ENCODE measurements at regions not wholly inside any gene's neighbourhood (a gene's known extent, or its start where the extent isn't known, plus 50 kb on each side); places are given as distances from the start of the nearest gene placed in this dataset.

DNA sequence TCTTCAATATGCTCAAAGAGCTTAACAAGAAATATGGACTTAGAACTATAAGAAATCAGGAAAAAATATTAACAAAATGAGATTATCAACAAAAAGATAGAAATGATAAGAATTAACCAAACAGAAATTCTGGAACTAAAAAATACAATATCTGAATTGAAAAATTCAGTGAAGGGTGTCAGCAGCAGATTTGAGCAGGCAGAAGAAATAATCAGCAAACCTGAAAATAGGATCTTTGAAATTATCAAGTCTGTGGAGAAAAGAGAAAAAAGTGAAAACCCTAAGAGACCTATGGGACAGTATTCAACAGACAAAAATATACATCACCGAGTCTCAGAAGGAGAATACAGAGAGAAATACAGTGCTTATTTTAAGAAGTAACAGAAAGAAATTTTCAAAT lies 877.8 kb upstream of the AGA start:
- Histone ChIP-seq H3K36me3 (ENCODE audit: insufficient read depth, low read length) (no peaks in the 10 kb centered on the region), H3K4me1 (ENCODE audit: low read length) (no peaks in the 10 kb centered on the region), H3K9ac (ENCODE audit: low read length) (no peak overlapping the region), H3K9me2 (replicated peaks; ENCODE audit: insufficient read depth, low read length) (no peaks in the 10 kb centered on the region), H3K9me3 (ENCODE audit: low read length) (no peaks in the 10 kb centered on the region), H3K4me3 (ENCODE audit: low read length) (no peak overlapping the region), H3K79me2 (ENCODE audit: low read length) (no peaks in the 10 kb centered on the region), H3K27ac (ENCODE audit: low read length) (no peak overlapping the region), H3K4me2 (ENCODE audit: low read depth, low read length, poor library complexity, severe bottlenecking) (no peak overlapping the region), H2AFZ (ENCODE audit: low read length) (no peak overlapping the region), H3K27me3 (ENCODE audit: low read length) (no peaks in the 10 kb centered on the region), H4K20me1 (ENCODE audit: insufficient read depth, low read depth, low read length) (no peaks in the 10 kb centered on the region)
- no peak for DNase-seq

DNA sequence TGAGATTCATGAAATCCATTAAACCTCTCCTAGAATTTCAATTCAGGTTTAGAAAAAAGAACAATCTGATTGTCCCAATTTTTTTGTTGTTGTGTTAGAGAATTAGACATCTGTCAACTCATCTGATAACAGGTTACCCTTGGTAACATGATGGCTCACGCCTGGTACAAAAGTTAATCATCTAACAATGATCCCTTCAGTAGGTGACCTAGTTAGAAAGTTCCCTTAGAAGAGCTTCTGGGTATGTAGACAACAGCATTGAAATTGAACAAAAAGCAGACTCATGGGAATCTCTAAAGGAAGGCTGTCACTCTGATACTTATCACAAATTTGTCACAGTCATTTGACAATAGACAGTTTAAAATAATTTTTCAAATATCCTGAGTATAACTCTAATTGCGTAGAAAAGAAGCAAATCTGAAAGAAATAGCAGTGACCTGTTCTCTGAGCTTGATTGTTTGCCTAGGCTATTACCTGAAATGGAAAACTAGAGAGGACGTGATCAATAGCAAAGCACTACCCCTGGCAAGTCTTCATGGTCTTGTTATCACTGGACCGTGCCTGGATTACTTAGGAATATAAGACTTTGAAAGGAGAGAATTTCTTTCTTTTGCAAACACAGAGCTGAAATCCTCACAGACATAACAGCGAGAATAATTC lies 880.4 kb upstream of the AGA start:
- no peaks in the 10 kb centered on the region for H3K36me3 ChIP-seq (ENCODE audit: insufficient read depth, low read length)
- H3K4me3 ChIP-seq (ENCODE audit: low read length) = no peak overlapping the region
- H3K79me2 ChIP-seq (ENCODE audit: low read length) = no peaks in the 10 kb centered on the region
- H4K20me1 ChIP-seq (ENCODE audit: insufficient read depth, low read depth, low read length) = no peaks in the 10 kb centered on the region
- H3K9me2 ChIP-seq (replicated peaks; ENCODE audit: insufficient read depth, low read length) = no peaks in the 10 kb centered on the region
- H3K9me3 ChIP-seq (ENCODE audit: low read length) = no peaks in the 10 kb centered on the region
- H3K4me1 ChIP-seq (ENCODE audit: low read length) = no peaks in the 10 kb centered on the region
- no peak overlapping the region for H2AFZ ChIP-seq (ENCODE audit: low read length)
- no peak overlapping the region for H3K27ac ChIP-seq (ENCODE audit: low read length)
- DNase-seq = no peak
- H3K9ac ChIP-seq (ENCODE audit: low read length) = no peak overlapping the region
- no peaks in the 10 kb centered on the region for H3K27me3 ChIP-seq (ENCODE audit: low read length)
- no peak overlapping the region for H3K4me2 ChIP-seq (ENCODE audit: low read depth, low read length, poor library complexity, severe bottlenecking)

- no peak for DNase-seq
- H3K27me3 ChIP-seq (ENCODE audit: low read length) = no peaks in the 10 kb centered on the region
- no peak overlapping the region for H2AFZ ChIP-seq (ENCODE audit: low read length)
- no peak overlapping the region for H3K4me3 ChIP-seq (ENCODE audit: low read length)
- H3K9me2 ChIP-seq (replicated peaks; ENCODE audit: insufficient read depth, low read length) = no peaks in the 10 kb centered on the region
- no peaks in the 10 kb centered on the region for H3K4me1 ChIP-seq (ENCODE audit: low read length)
- H3K36me3 ChIP-seq (ENCODE audit: insufficient read depth, low read length) = no peaks in the 10 kb centered on the region
- no peaks in the 10 kb centered on the region for H3K9me3 ChIP-seq (ENCODE audit: low read length)
- no peak overlapping the region for H3K9ac ChIP-seq (ENCODE audit: low read length)
- no peak overlapping the region for H3K27ac ChIP-seq (ENCODE audit: low read length)
- H4K20me1 ChIP-seq (ENCODE audit: insufficient read depth, low read depth, low read length) = no peaks in the 10 kb centered on the region
- H3K4me2 ChIP-seq (ENCODE audit: low read depth, low read length, poor library complexity, severe bottlenecking) = no peak overlapping the region
- H3K79me2 ChIP-seq (ENCODE audit: low read length) = no peaks in the 10 kb centered on the region
Observed at GRCh38 chr4:178329226-178329872, 887.1 kb upstream of the AGA start.

- no peak overlapping the region for H3K4me2 ChIP-seq (ENCODE audit: low read depth, low read length, poor library complexity, severe bottlenecking)
- H3K9ac ChIP-seq (ENCODE audit: low read length) = no peak overlapping the region
- H3K4me1 ChIP-seq (ENCODE audit: low read length) = no peaks in the 10 kb centered on the region
- no peak overlapping the region for H2AFZ ChIP-seq (ENCODE audit: low read length)
- H3K27me3 ChIP-seq (ENCODE audit: low read length) = no peaks in the 10 kb centered on the region
- no peaks in the 10 kb centered on the region for H3K79me2 ChIP-seq (ENCODE audit: low read length)
- no peaks in the 10 kb centered on the region for H4K20me1 ChIP-seq (ENCODE audit: insufficient read depth, low read depth, low read length)
- H3K9me2 ChIP-seq (replicated peaks; ENCODE audit: insufficient read depth, low read length) = no peaks in the 10 kb centered on the region
- no peak overlapping the region for H3K27ac ChIP-seq (ENCODE audit: low read length)
- no peaks in the 10 kb centered on the region for H3K9me3 ChIP-seq (ENCODE audit: low read length)
- no peaks in the 10 kb centered on the region for H3K36me3 ChIP-seq (ENCODE audit: insufficient read depth, low read length)
- H3K4me3 ChIP-seq (ENCODE audit: low read length) = no peak overlapping the region
- DNase-seq = no peak
Observed at GRCh38 chr4:178333355-178333754, 891.1 kb upstream of the AGA start.

- Histone ChIP-seq H3K9me3 (ENCODE audit: low read length) (no peaks in the 10 kb centered on the region), H2AFZ (ENCODE audit: low read length) (no peak overlapping the region), H4K20me1 (ENCODE audit: insufficient read depth, low read depth, low read length) (no peaks in the 10 kb centered on the region), H3K79me2 (ENCODE audit: low read length) (no peaks in the 10 kb centered on the region), H3K9ac (ENCODE audit: low read length) (no peak overlapping the region), H3K4me2 (ENCODE audit: low read depth, low read length, poor library complexity, severe bottlenecking) (no peak overlapping the region), H3K9me2 (replicated peaks; ENCODE audit: insufficient read depth, low read length) (no peaks in the 10 kb centered on the region), H3K4me1 (ENCODE audit: low read length) (no peaks in the 10 kb centered on the region), H3K27me3 (ENCODE audit: low read length) (no peaks in the 10 kb centered on the region), H3K27ac (ENCODE audit: low read length) (no peak overlapping the region), H3K36me3 (ENCODE audit: insufficient read depth, low read length) (no peaks in the 10 kb centered on the region), H3K4me3 (ENCODE audit: low read length) (no peak overlapping the region)
- DNase-seq = no peak
Observed at GRCh38 chr4:178339769-178340168, 897.5 kb upstream of the AGA start.

GRCh38 chr4:178340468-178340867 lies 898.2 kb upstream of the AGA start:
- Histone ChIP-seq H3K9ac (ENCODE audit: low read length) (no peak overlapping the region), H3K4me1 (ENCODE audit: low read length) (no peaks in the 10 kb centered on the region), H3K27me3 (ENCODE audit: low read length) (no peaks in the 10 kb centered on the region), H3K4me2 (ENCODE audit: low read depth, low read length, poor library complexity, severe bottlenecking) (no peak overlapping the region), H2AFZ (ENCODE audit: low read length) (no peak overlapping the region), H3K9me3 (ENCODE audit: low read length) (no peaks in the 10 kb centered on the region), H3K27ac (ENCODE audit: low read length) (no peak overlapping the region), H3K79me2 (ENCODE audit: low read length) (no peaks in the 10 kb centered on the region), H3K9me2 (replicated peaks; ENCODE audit: insufficient read depth, low read length) (no peaks in the 10 kb centered on the region), H3K36me3 (ENCODE audit: insufficient read depth, low read length) (no peaks in the 10 kb centered on the region), H3K4me3 (ENCODE audit: low read length) (no peak overlapping the region), H4K20me1 (ENCODE audit: insufficient read depth, low read depth, low read length) (no peaks in the 10 kb centered on the region)
- DNase-seq = no peak

DNA sequence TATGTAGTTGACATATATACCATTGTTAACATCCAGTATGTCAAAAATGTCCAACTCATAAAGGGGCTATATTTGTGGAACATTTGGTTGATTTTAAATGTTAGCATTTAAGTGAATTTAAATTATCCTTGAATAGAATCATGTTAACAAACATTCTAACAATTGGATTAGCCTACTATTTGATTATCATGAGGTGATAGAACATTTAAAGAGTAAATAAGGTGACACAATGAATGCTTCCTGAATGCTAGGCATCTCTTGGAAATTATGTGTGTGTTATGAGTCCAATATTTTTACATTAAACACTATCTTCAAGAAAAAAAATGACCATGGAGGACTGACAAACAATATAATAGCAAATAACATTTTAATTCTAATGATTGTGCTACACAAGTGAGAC lies 901.9 kb upstream of the AGA start:
- H3K4me2 ChIP-seq (ENCODE audit: low read depth, low read length, poor library complexity, severe bottlenecking) = no peak overlapping the region

GRCh38 chr4:178347111-178347510 lies 904.9 kb upstream of the AGA start:
- H3K9me2 ChIP-seq (replicated peaks; ENCODE audit: insufficient read depth, low read length) = no peaks in the 10 kb centered on the region
- no peaks in the 10 kb centered on the region for H3K9me3 ChIP-seq (ENCODE audit: low read length)
- H3K79me2 ChIP-seq (ENCODE audit: low read length) = no peaks in the 10 kb centered on the region
- H3K4me3 ChIP-seq (ENCODE audit: low read length) = no peak overlapping the region
- no peak overlapping the region for H3K27ac ChIP-seq (ENCODE audit: low read length)
- H3K9ac ChIP-seq (ENCODE audit: low read length) = no peak overlapping the region
- DNase-seq = no peak
- H3K36me3 ChIP-seq (ENCODE audit: insufficient read depth, low read length) = no peaks in the 10 kb centered on the region
- no peaks in the 10 kb centered on the region for H4K20me1 ChIP-seq (ENCODE audit: insufficient read depth, low read depth, low read length)
- H3K4me1 ChIP-seq (ENCODE audit: low read length) = no peaks in the 10 kb centered on the region
- no peak overlapping the region for H2AFZ ChIP-seq (ENCODE audit: low read length)
- H3K4me2 ChIP-seq (ENCODE audit: low read depth, low read length, poor library complexity, severe bottlenecking) = no peak overlapping the region
- no peaks in the 10 kb centered on the region for H3K27me3 ChIP-seq (ENCODE audit: low read length)

More for the DNA sequence above, 901.9 kb upstream of the AGA start:
- Histone ChIP-seq H3K79me2 (ENCODE audit: low read length) (no peaks in the 10 kb centered on the region), H3K4me3 (ENCODE audit: low read length) (no peak overlapping the region), H3K27ac (ENCODE audit: low read length) (no peak overlapping the region), H2AFZ (ENCODE audit: low read length) (no peak overlapping the region), H4K20me1 (ENCODE audit: insufficient read depth, low read depth, low read length) (no peaks in the 10 kb centered on the region), H3K4me1 (ENCODE audit: low read length) (no peaks in the 10 kb centered on the region), H3K27me3 (ENCODE audit: low read length) (no peaks in the 10 kb centered on the region), H3K9me3 (ENCODE audit: low read length) (no peaks in the 10 kb centered on the region), H3K36me3 (ENCODE audit: insufficient read depth, low read length) (no peaks in the 10 kb centered on the region), H3K9ac (ENCODE audit: low read length) (no peak overlapping the region), H3K9me2 (replicated peaks; ENCODE audit: insufficient read depth, low read length) (no peaks in the 10 kb centered on the region)
- DNase-seq = no peak
